Naive B cell (primary cell): ENCODE measurements at regions not wholly inside any gene's neighbourhood (a gene's known extent, or its start where the extent isn't known, plus 50 kb on each side); places are given as distances from the start of the nearest gene placed in this dataset.
A peak's percentile ranks its signal among the peaks of the same experiment; 100 is the strongest.

Source experiments
- ATAC-seq, 2 donors: fragments of 150-1000 bp; cut with Tn5 transposase; 2 replicates each; pipeline ENCODE4 v1.10.0; 2021; ENCODE audit warnings: low read depth in 2 of 2, mild to moderate bottlenecking in 2 of 2, moderate library complexity in 2 of 2
- DNase-seq: peaks from one replicate; pipeline ENCODE4 v3.0.0; 2022
- H3K27ac Mint-ChIP-seq, 6 donors: one replicate each; pipeline ENCODE4 v1.8.0; 2020 to 2022; ENCODE audit warnings: mild to moderate bottlenecking in 6 of 6, mixed read lengths in 6 of 6, moderate library complexity in 5 of 6, inconsistent platforms in 2 of 6
- H3K27me3 Mint-ChIP-seq, 3 donors: one replicate each; pipeline ENCODE4 v1.8.0; 2021 to 2022; ENCODE audit warnings: mixed read lengths in 3 of 3, mild to moderate bottlenecking in 1 of 3
- H3K36me3 Mint-ChIP-seq, 2 donors: one replicate each; pipeline ENCODE4 v1.8.0; 2020 to 2022; ENCODE audit warnings: mixed read lengths in 2 of 2, inconsistent platforms in 1 of 2, mild to moderate bottlenecking in 1 of 2
- H3K4me1 Mint-ChIP-seq, 3 donors: one replicate each; pipeline ENCODE4 v1.8.0; 2020 to 2022; ENCODE audit warnings: mixed read lengths in 3 of 3, inconsistent platforms in 1 of 3, mild to moderate bottlenecking in 1 of 3, moderate library complexity in 1 of 3
- H3K4me3 Mint-ChIP-seq, 8 donors: one replicate each; pipeline ENCODE4 v1.8.0; 2020 to 2022; ENCODE audit warnings: mild to moderate bottlenecking in 8 of 8, mixed read lengths in 8 of 8, moderate library complexity in 8 of 8, inconsistent platforms in 2 of 8
- H3K9me3 Mint-ChIP-seq, 7 donors: one replicate each; pipeline ENCODE4 v1.8.0; 2020 to 2022; ENCODE audit warnings: mixed read lengths in 7 of 7, mild to moderate bottlenecking in 5 of 7, inconsistent platforms in 2 of 7, moderate library complexity in 1 of 7

- Mint-ChIP-seq H3K27me3 (peaks cover 0 to 5% (median 0%) of the 10 kb centered on the region in 3 donors), H3K9me3 (peaks cover 0 to 12% (median 3%) of the 10 kb centered on the region in 7 donors), H3K27ac (no peak overlapping the region), H3K4me1 (no peaks in the 10 kb centered on the region), H3K36me3 (no peaks in the 10 kb centered on the region), H3K4me3 (no peak overlapping the region)
- DNase-seq (no peak), ATAC-seq (no peak)
These were observed 472.8 kb downstream of the CCDC171 start for GRCh38 chr9:16025627-16026026.

GRCh38 chr9:16026886-16027285, 474.0 kb downstream of the CCDC171 start:
- ATAC-seq (no peak), DNase-seq (no peak)
- H3K27ac Mint-ChIP-seq = no peak overlapping the region
- peaks cover 0 to 6% (median 0%) of the 10 kb centered on the region in 3 donors for H3K27me3 Mint-ChIP-seq
- H3K9me3 Mint-ChIP-seq = peaks cover 0 to 10% (median 3%) of the 10 kb centered on the region in 7 donors
- no peak overlapping the region for H3K4me3 Mint-ChIP-seq
- no peaks in the 10 kb centered on the region for H3K36me3 Mint-ChIP-seq
- H3K4me1 Mint-ChIP-seq = no peaks in the 10 kb centered on the region

- ATAC-seq (no peak), DNase-seq (no peak)
- peaks cover 0 to 6% (median 0%) of the 10 kb centered on the region in 3 donors for H3K27me3 Mint-ChIP-seq
- no peak overlapping the region for H3K27ac Mint-ChIP-seq
- H3K4me1 Mint-ChIP-seq = no peaks in the 10 kb centered on the region
- peaks cover 0 to 10% (median 3%) of the 10 kb centered on the region in 7 donors for H3K9me3 Mint-ChIP-seq
- no peak overlapping the region for H3K4me3 Mint-ChIP-seq
- no peaks in the 10 kb centered on the region for H3K36me3 Mint-ChIP-seq
These were observed 475.7 kb downstream of the CCDC171 start for GRCh38 chr9:16028548-16028947.

- no peaks in the 10 kb centered on the region for H3K36me3 Mint-ChIP-seq
- H3K27me3 Mint-ChIP-seq = peaks cover 0 to 6% (median 0%) of the 10 kb centered on the region in 3 donors
- no peak for DNase-seq
- no peak overlapping the region for H3K4me3 Mint-ChIP-seq
- H3K27ac Mint-ChIP-seq = no peak overlapping the region
- no peak for ATAC-seq
- H3K9me3 Mint-ChIP-seq = peaks cover 0 to 10% (median 3%) of the 10 kb centered on the region in 7 donors
- H3K4me1 Mint-ChIP-seq = no peaks in the 10 kb centered on the region
These were observed 476.3 kb downstream of the CCDC171 start for GRCh38 chr9:16029046-16029615.

GRCh38 chr9:16029796-16030363, 477.0 kb downstream of the CCDC171 start:
- ATAC-seq = no peak
- Mint-ChIP-seq H3K4me1 (no peaks in the 10 kb centered on the region), H3K27ac (no peak overlapping the region), H3K36me3 (no peaks in the 10 kb centered on the region), H3K4me3 (no peak overlapping the region), H3K9me3 (peaks cover 0 to 10% (median 3%) of the 10 kb centered on the region in 7 donors), H3K27me3 (peaks cover 0 to 6% (median 0%) of the 10 kb centered on the region in 3 donors)
- no peak for DNase-seq

- no peak for ATAC-seq
- no peak for DNase-seq
- Mint-ChIP-seq H3K4me3 (no peak overlapping the region), H3K4me1 (no peaks in the 10 kb centered on the region), H3K36me3 (no peaks in the 10 kb centered on the region), H3K27ac (no peak overlapping the region), H3K9me3 (peaks cover 0 to 9% (median 3%) of the 10 kb centered on the region in 7 donors), H3K27me3 (peaks cover 0 to 6% (median 0%) of the 10 kb centered on the region in 3 donors)
These were observed 477.8 kb downstream of the CCDC171 start for GRCh38 chr9:16030528-16031185.

- DNase-seq = no peak
- H3K36me3 Mint-ChIP-seq = no peaks in the 10 kb centered on the region
- H3K9me3 Mint-ChIP-seq = peaks cover 0 to 9% (median 3%) of the 10 kb centered on the region in 7 donors
- ATAC-seq = no peak
- H3K27me3 Mint-ChIP-seq = peaks cover 0 to 6% (median 0%) of the 10 kb centered on the region in 3 donors
- H3K27ac Mint-ChIP-seq = no peak overlapping the region
- H3K4me3 Mint-ChIP-seq = no peak overlapping the region
- H3K4me1 Mint-ChIP-seq = no peaks in the 10 kb centered on the region
These were observed 478.6 kb downstream of the CCDC171 start for GRCh38 chr9:16031486-16031885.

GRCh38 chr9:16031971-16032370, 479.1 kb downstream of the CCDC171 start:
- Mint-ChIP-seq H3K36me3 (no peaks in the 10 kb centered on the region), H3K9me3 (peaks cover 0 to 12% (median 3%) of the 10 kb centered on the region in 7 donors), H3K27me3 (peaks cover 0 to 6% (median 0%) of the 10 kb centered on the region in 3 donors), H3K4me1 (no peaks in the 10 kb centered on the region), H3K4me3 (no peak overlapping the region), H3K27ac (no peak overlapping the region)
- no peak for ATAC-seq
- DNase-seq = no peak

GRCh38 chr9:16032799-16033198, 480.0 kb downstream of the CCDC171 start:
- Mint-ChIP-seq H3K4me1 (no peaks in the 10 kb centered on the region), H3K27ac (no peak overlapping the region), H3K27me3 (peaks cover 0 to 6% (median 0%) of the 10 kb centered on the region in 3 donors), H3K4me3 (no peak overlapping the region), H3K36me3 (no peaks in the 10 kb centered on the region), H3K9me3 (peaks cover 0 to 12% (median under 1%) of the 10 kb centered on the region in 7 donors)
- ATAC-seq (no peak), DNase-seq (no peak)

GRCh38 chr9:16033253-16033652, 480.4 kb downstream of the CCDC171 start:
- H3K4me3 Mint-ChIP-seq = no peak overlapping the region
- no peaks in the 10 kb centered on the region for H3K36me3 Mint-ChIP-seq
- H3K4me1 Mint-ChIP-seq = no peaks in the 10 kb centered on the region
- H3K27ac Mint-ChIP-seq = no peak overlapping the region
- ATAC-seq (no peak), DNase-seq (no peak)
- peaks cover 0 to 12% (median 2%) of the 10 kb centered on the region in 7 donors for H3K9me3 Mint-ChIP-seq
- H3K27me3 Mint-ChIP-seq = peaks cover 0 to 6% (median 0%) of the 10 kb centered on the region in 3 donors

- Mint-ChIP-seq H3K27ac (no peak overlapping the region), H3K27me3 (peaks cover 0 to 6% (median 0%) of the 10 kb centered on the region in 3 donors), H3K36me3 (no peaks in the 10 kb centered on the region), H3K4me3 (no peak overlapping the region), H3K9me3 (peaks cover 0 to 12% (median 2%) of the 10 kb centered on the region in 7 donors), H3K4me1 (no peaks in the 10 kb centered on the region)
- no peak for ATAC-seq
- DNase-seq = no peak
These were observed 481.3 kb downstream of the CCDC171 start for GRCh38 chr9:16033921-16034691.

- Mint-ChIP-seq H3K9me3 (peaks cover 0 to 9% (median 2%) of the 10 kb centered on the region in 7 donors), H3K4me3 (no peak overlapping the region), H3K4me1 (no peaks in the 10 kb centered on the region), H3K27ac (peak overlapping the region in 1 of 6 donors; percentile 79), H3K27me3 (no peaks in the 10 kb centered on the region), H3K36me3 (no peaks in the 10 kb centered on the region)
- ATAC-seq (no peak), DNase-seq (no peak)
These were observed 486.6 kb downstream of the CCDC171 start for GRCh38 chr9:16039218-16039987.
